ENCODE measurements at regions not wholly inside any gene's neighbourhood (a gene's known extent, or its start where the extent isn't known, plus 50 kb on each side); places are given as distances from the start of the nearest gene placed in this dataset.

- no peak overlapping the region for H3K27ac Mint-ChIP-seq
- H3K4me3 Mint-ChIP-seq, result no peak overlapping the region
- no peak overlapping the region for H3K9ac ChIP-seq (ENCODE audit: extremely low read depth, low read length, poor library complexity, severe bottlenecking)
- DNase-seq, result no peak
- H3K36me3 ChIP-seq (ENCODE audit: control insufficient read depth, insufficient read depth, low read length), result no peaks in the 10 kb centered on the region
- no peaks in the 10 kb centered on the region for H3K36me3 Mint-ChIP-seq (ENCODE audit: low read depth)
- WGBS, 2 experiments (ENCODE audit: insufficient coverage in 1 of 2, insufficient read length in 1 of 2), result 85 to 88% methylated on average over 7 to 8 of the region's 8 CpGs
- H3K4me1 Mint-ChIP-seq, result peaks cover 6% of the 10 kb centered on the region
- H3K4me1 ChIP-seq (ENCODE audit: control insufficient read depth, insufficient read depth, low read length), result no peaks in the 10 kb centered on the region
- H3K9me3 Mint-ChIP-seq, result peaks cover 11% of the 10 kb centered on the region
- peaks cover 4% of the 10 kb centered on the region for H3K27me3 Mint-ChIP-seq (ENCODE audit: insufficient read depth)
- no peak overlapping the region for H3K4me3 ChIP-seq (ENCODE audit: low read length)
- no peak for TF ChIP-seq CTCF (conservative IDR thresholded peaks at IDR 0.05)
- peaks cover 8% of the 10 kb centered on the region for H3K9me3 ChIP-seq (ENCODE audit: control insufficient read depth, low read length)
- H3K27ac ChIP-seq (ENCODE audit: low read depth, low read length), result no peak overlapping the region
- no peaks in the 10 kb centered on the region for H3K27me3 ChIP-seq (ENCODE audit: control insufficient read depth, insufficient read depth, low read length, poor library complexity, severe bottlenecking)
These were observed 77.8 kb upstream of the LINC01488 start for GRCh38 chr11:69403556-69404215.

GRCh38 chr11:69406060-69406459 is 75.4 kb upstream of the LINC01488 start:
- TF ChIP-seq CTCF (conservative IDR thresholded peaks at IDR 0.05), result no peak
- H3K9ac ChIP-seq (ENCODE audit: extremely low read depth, low read length, poor library complexity, severe bottlenecking), result no peak overlapping the region
- Mint-ChIP-seq H3K27ac (no peak overlapping the region), H3K9me3 (peaks cover 11% of the 10 kb centered on the region), H3K27me3 (ENCODE audit: insufficient read depth) (peaks cover 4% of the 10 kb centered on the region), H3K36me3 (ENCODE audit: low read depth) (no peaks in the 10 kb centered on the region), H3K4me1 (peaks cover 6% of the 10 kb centered on the region), H3K4me3 (no peak overlapping the region)
- H3K27me3 ChIP-seq (ENCODE audit: control insufficient read depth, insufficient read depth, low read length, poor library complexity, severe bottlenecking), result no peaks in the 10 kb centered on the region
- WGBS, 2 experiments (ENCODE audit: insufficient coverage in 1 of 2, insufficient read length in 1 of 2), result 82 to 97% methylated on average over 2 to 3 of the region's 3 CpGs
- no peaks in the 10 kb centered on the region for H3K4me1 ChIP-seq (ENCODE audit: control insufficient read depth, insufficient read depth, low read length)
- H3K27ac ChIP-seq (ENCODE audit: low read depth, low read length), result no peak overlapping the region
- no peak overlapping the region for H3K4me3 ChIP-seq (ENCODE audit: low read length)
- H3K9me3 ChIP-seq (ENCODE audit: control insufficient read depth, low read length), result peaks cover 8% of the 10 kb centered on the region
- no peaks in the 10 kb centered on the region for H3K36me3 ChIP-seq (ENCODE audit: control insufficient read depth, insufficient read depth, low read length)
- no peak for DNase-seq

GRCh38 chr11:69409812-69410645 is 71.4 kb upstream of the LINC01488 start:
- no peaks in the 10 kb centered on the region for H3K36me3 ChIP-seq (ENCODE audit: control insufficient read depth, insufficient read depth, low read length)
- WGBS, 2 experiments (ENCODE audit: insufficient coverage in 1 of 2, insufficient read length in 1 of 2), result 90 to 94% methylated on average over 8 to 12 of the region's 13 CpGs
- H3K27me3 ChIP-seq (ENCODE audit: control insufficient read depth, insufficient read depth, low read length, poor library complexity, severe bottlenecking), result no peaks in the 10 kb centered on the region
- H3K27ac ChIP-seq (ENCODE audit: low read depth, low read length), result no peak overlapping the region
- Mint-ChIP-seq H3K9me3 (no peaks in the 10 kb centered on the region), H3K27ac (no peak overlapping the region), H3K4me3 (no peak overlapping the region), H3K4me1 (no peaks in the 10 kb centered on the region), H3K36me3 (ENCODE audit: low read depth) (no peaks in the 10 kb centered on the region), H3K27me3 (ENCODE audit: insufficient read depth) (no peaks in the 10 kb centered on the region)
- H3K4me3 ChIP-seq (ENCODE audit: low read length), result no peak overlapping the region
- no peak for DNase-seq
- H3K9ac ChIP-seq (ENCODE audit: extremely low read depth, low read length, poor library complexity, severe bottlenecking), result no peak overlapping the region
- no peak for TF ChIP-seq CTCF (conservative IDR thresholded peaks at IDR 0.05)
- H3K4me1 ChIP-seq (ENCODE audit: control insufficient read depth, insufficient read depth, low read length), result no peaks in the 10 kb centered on the region
- no peaks in the 10 kb centered on the region for H3K9me3 ChIP-seq (ENCODE audit: control insufficient read depth, low read length)

Data from endodermal cell (in vitro differentiated cells).